Kidney (tissue), 13 donors: ENCODE measurements at regions not wholly inside any gene's neighbourhood (a gene's known extent, or its start where the extent isn't known, plus 50 kb on each side); places are given as distances from the start of the nearest gene placed in this dataset.

Source experiments
- DNase-seq, 5 donors: peaks; one replicate each; pipeline ENCODE4 v3.0.0-alpha.2; 2013 to 2020
- FAIRE-seq: peaks from 2 replicates; lab custom pipeline; 2012; peaks lifted over from hg19 to GRCh38; lab: Jason Lieb, UNC
- H3K27ac ChIP-seq, 2 donors: one replicate each; pipeline ENCODE4 v1.7.0; 2013; ENCODE audit warnings: low read depth in 2 of 2, low read length in 2 of 2, inconsistent platforms in 1 of 2
- H3K27me3 ChIP-seq: one replicate; pipeline ENCODE4 v1.7.1; 2013; ENCODE audit warnings: low read length, inconsistent platforms; ENCODE audit not compliant: control insufficient read depth, insufficient read depth
- H3K36me3 ChIP-seq, 3 donors: one replicate each; pipeline versions ENCODE4 v1.7.0 to v1.7.1; 2013; ENCODE audit warnings: low read length in 3 of 3, control low read depth in 1 of 3, inconsistent platforms in 1 of 3; ENCODE audit not compliant: insufficient read depth in 3 of 3, control insufficient read depth in 2 of 3
- H3K4me1 ChIP-seq, 3 donors: one replicate each; pipeline versions ENCODE4 v1.7.0 to v1.7.1; 2013; ENCODE audit warnings: low read length in 3 of 3, inconsistent platforms in 1 of 3, low read depth in 1 of 3; ENCODE audit not compliant: control insufficient read depth in 2 of 3, insufficient read depth in 2 of 3
- H3K4me3 ChIP-seq, 3 donors: one replicate each; pipeline versions ENCODE4 v1.7.0 to v1.8.1; 2013; ENCODE audit warnings: low read length in 3 of 3, control low read depth in 1 of 3, inconsistent platforms in 1 of 3
- H3K9ac ChIP-seq, 3 donors: one replicate each; pipeline versions ENCODE4 v1.7.0 to v1.7.1; 2013; ENCODE audit warnings: low read length in 3 of 3, control low read depth in 1 of 3, inconsistent platforms in 1 of 3
- H3K9me3 ChIP-seq, 3 donors: one replicate each; pipeline versions ENCODE4 v1.7.0 to v1.7.1; 2013; ENCODE audit warnings: low read length in 3 of 3, control low read depth in 1 of 3, inconsistent platforms in 1 of 3; ENCODE audit not compliant: control insufficient read depth in 2 of 3, insufficient read depth in 1 of 3
- intact Hi-C: fragments of 100-400 bp; cut with DNase I; formaldehyde crosslinking; loops from one replicate; pipeline ENCODE4 v1.11.1; 2022
- TF ChIP-seq, protein P1 (sequence below): IDR thresholded peaks from 3 replicates; pipeline ENCODE4 v1.5.1; 2012; ENCODE audit warnings: mild to moderate bottlenecking, moderate library complexity, borderline replicate concordance; ENCODE audit not compliant: insufficient read depth; ENCODE audit errors: extremely low read depth
- donor health status: control.
- donor health status: control.
- donor health status: control.
- donor health status: control.
- donor health status: control.
- donor health status: DM: yes; HTN: yes; CAD: no.
- donor health status: Normal renal cell carcinoma (clear cell type).

- Histone ChIP-seq H3K9ac (no peak overlapping the region), H3K36me3 (no peaks in the 10 kb centered on the region), H3K9me3 (no peaks in the 10 kb centered on the region), H3K4me1 (no peaks in the 10 kb centered on the region), H3K4me3 (no peak overlapping the region), H3K27ac (no peak overlapping the region), H3K27me3 (no peaks in the 10 kb centered on the region)
- FAIRE-seq, result no peak
- TF ChIP-seq, protein P1, sequence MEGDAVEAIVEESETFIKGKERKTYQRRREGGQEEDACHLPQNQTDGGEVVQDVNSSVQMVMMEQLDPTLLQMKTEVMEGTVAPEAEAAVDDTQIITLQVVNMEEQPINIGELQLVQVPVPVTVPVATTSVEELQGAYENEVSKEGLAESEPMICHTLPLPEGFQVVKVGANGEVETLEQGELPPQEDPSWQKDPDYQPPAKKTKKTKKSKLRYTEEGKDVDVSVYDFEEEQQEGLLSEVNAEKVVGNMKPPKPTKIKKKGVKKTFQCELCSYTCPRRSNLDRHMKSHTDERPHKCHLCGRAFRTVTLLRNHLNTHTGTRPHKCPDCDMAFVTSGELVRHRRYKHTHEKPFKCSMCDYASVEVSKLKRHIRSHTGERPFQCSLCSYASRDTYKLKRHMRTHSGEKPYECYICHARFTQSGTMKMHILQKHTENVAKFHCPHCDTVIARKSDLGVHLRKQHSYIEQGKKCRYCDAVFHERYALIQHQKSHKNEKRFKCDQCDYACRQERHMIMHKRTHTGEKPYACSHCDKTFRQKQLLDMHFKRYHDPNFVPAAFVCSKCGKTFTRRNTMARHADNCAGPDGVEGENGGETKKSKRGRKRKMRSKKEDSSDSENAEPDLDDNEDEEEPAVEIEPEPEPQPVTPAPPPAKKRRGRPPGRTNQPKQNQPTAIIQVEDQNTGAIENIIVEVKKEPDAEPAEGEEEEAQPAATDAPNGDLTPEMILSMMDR, result no peak
- DNase-seq, result peak in 2 of 5 donors; percentile 44 to 56
- intact Hi-C loops, result no loop called here
Measured at GRCh38 chr3:72520690-72521308, 327.4 kb downstream of the SHQ1 start.

- no peak overlapping the region for H3K9ac ChIP-seq
- H3K27ac ChIP-seq, result no peak overlapping the region
- no peak for FAIRE-seq
- H3K27me3 ChIP-seq, result no peaks in the 10 kb centered on the region
- no peak for DNase-seq
- intact Hi-C loops, result no loop called here
- H3K9me3 ChIP-seq, result no peaks in the 10 kb centered on the region
- no peaks in the 10 kb centered on the region for H3K4me1 ChIP-seq
- H3K36me3 ChIP-seq, result no peaks in the 10 kb centered on the region
- TF ChIP-seq, protein P1, result no peak
- no peak overlapping the region for H3K4me3 ChIP-seq
Measured at GRCh38 chr3:72519946-72520604, 328.2 kb downstream of the SHQ1 start.

DNA sequence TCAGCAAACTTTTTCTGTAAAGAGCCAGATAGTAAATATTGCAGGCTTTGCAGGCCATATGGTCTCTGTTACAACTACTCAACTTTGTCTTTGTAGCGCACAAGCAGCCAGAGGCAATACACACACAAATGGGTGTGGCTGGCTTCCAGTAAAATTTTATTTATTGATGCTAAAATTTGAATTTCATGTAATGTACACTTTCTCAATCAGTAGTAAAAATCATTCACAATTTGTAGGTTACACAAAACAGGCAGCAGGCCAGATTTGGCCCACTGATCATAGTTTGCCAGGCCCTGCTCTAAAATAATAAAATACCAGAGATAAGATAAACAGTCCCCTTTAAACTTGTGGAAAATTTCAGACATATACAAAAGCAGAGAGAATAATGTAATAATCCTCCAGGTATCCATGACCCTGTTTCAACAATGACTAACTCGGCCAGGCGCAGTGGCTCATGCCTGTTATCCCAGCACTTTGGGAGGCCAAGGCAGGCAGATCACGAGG lies 330.3 kb downstream of the SHQ1 start:
- FAIRE-seq, result no peak
- Histone ChIP-seq H3K27ac (no peak overlapping the region), H3K4me3 (no peak overlapping the region), H3K27me3 (no peaks in the 10 kb centered on the region), H3K9me3 (no peaks in the 10 kb centered on the region), H3K36me3 (no peaks in the 10 kb centered on the region), H3K9ac (no peak overlapping the region), H3K4me1 (no peaks in the 10 kb centered on the region)
- TF ChIP-seq, protein P1, result no peak
- intact Hi-C loops, result no loop called here
- peak in 2 of 5 donors; percentile 47 to 74 for DNase-seq
